NT2/D1 (cell line): ENCODE measurements at regions not wholly inside any gene's neighbourhood (a gene's known extent, or its start where the extent isn't known, plus 50 kb on each side); places are given as distances from the start of the nearest gene placed in this dataset.

Experiments used
- SUZ12 ChIP-seq: IDR thresholded peaks from 2 replicates; pipeline ENCODE4 v1.6.1; 2011; ENCODE audit not compliant: insufficient read length, insufficient read depth; ENCODE audit errors: extremely low read depth
- YY1 ChIP-seq: IDR thresholded peaks from 2 replicates; pipeline ENCODE4 v1.6.1; 2011; ENCODE audit not compliant: insufficient read length, insufficient read depth
- ZNF274 ChIP-seq: IDR thresholded peaks from 2 replicates; pipeline ENCODE4 v1.6.1; 2011; ENCODE audit warnings: mild to moderate bottlenecking, low read depth, low read length

GRCh38 chr15:66633041-66633937 is 67.5 kb upstream of the LCTL start:
- TF ChIP-seq ZNF274: no peak
- TF ChIP-seq YY1: no peak
- no peak for TF ChIP-seq SUZ12
